ENCODE measurements at regions not wholly inside any gene's neighbourhood (a gene's known extent, or its start where the extent isn't known, plus 50 kb on each side); places are given as distances from the start of the nearest gene placed in this dataset.

- no peak overlapping the region for H3K4me3 ChIP-seq (ENCODE audit: low read length in 2 of 2)
- no peaks in the 10 kb centered on the region for H3K4me1 ChIP-seq (ENCODE audit: control insufficient read depth in 2 of 2, insufficient read depth in 2 of 2, low read length in 2 of 2)
- H3K27ac ChIP-seq (ENCODE audit: low read depth in 1 of 2, low read length in 1 of 2): no peak overlapping the region
- WGBS: 94% methylated on average over 2 of the region's 2 CpGs
- H3K36me3 ChIP-seq (ENCODE audit: control insufficient read depth in 2 of 2, insufficient read depth in 2 of 2, low read length in 1 of 2): no peaks in the 10 kb centered on the region
- no peak for DNase-seq (ENCODE audit: low read depth in 6 of 9, low spot score in 9 of 9)
- no peaks in the 10 kb centered on the region for H3K27me3 ChIP-seq (ENCODE audit: control insufficient read depth in 2 of 2, insufficient read depth in 1 of 2, low read length in 1 of 2)
- H3K9me3 ChIP-seq (ENCODE audit: control insufficient read depth in 2 of 2, insufficient read depth in 1 of 2, low read length in 1 of 2): no peaks in the 10 kb centered on the region
Observed at GRCh38 chr2:160934991-160935390, 225.2 kb upstream of the TANK start.

DNA sequence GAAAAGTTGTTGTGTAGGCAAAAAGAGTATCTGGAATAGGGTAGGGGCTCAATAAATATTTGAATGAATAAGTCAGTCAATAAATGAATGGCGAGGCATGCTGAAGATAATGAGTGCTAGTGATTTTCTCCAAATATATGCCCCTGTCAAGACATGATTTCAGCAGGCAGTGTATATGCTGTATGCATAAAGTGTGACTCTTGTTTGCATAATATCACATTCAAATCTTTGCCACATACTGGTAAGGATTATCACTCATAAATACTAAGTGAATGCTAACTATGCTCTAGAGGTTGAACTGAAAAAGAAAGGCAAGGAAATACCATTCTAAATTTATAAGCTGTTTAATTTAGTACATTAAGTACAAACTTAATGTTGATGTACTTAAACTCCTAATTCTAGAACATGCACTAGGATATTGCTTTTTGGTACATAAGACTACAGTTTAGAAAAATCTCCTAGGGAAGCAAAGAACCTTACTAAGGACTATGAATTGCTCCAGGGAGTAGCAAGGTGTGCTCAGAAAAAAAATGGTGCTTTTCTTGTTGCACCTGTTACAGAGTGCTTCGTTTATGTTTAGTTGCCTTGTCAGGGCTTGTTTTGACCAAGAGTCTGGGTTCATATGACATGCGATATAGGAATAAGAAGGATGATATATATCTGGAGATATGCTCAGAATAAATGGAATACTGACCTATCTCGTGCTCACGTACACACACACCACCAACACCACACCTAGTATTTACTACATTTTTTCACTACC, 224.0 kb upstream of the TANK start:
- Histone ChIP-seq H3K27me3 (ENCODE audit: control insufficient read depth in 2 of 2, insufficient read depth in 1 of 2, low read length in 1 of 2) (no peaks in the 10 kb centered on the region), H3K36me3 (ENCODE audit: control insufficient read depth in 2 of 2, insufficient read depth in 2 of 2, low read length in 1 of 2) (no peaks in the 10 kb centered on the region), H3K4me3 (ENCODE audit: low read length in 2 of 2) (no peak overlapping the region), H3K27ac (ENCODE audit: low read depth in 1 of 2, low read length in 1 of 2) (no peak overlapping the region), H3K4me1 (ENCODE audit: control insufficient read depth in 2 of 2, insufficient read depth in 2 of 2, low read length in 2 of 2) (no peaks in the 10 kb centered on the region), H3K9me3 (ENCODE audit: control insufficient read depth in 2 of 2, insufficient read depth in 1 of 2, low read length in 1 of 2) (no peaks in the 10 kb centered on the region)
- no peak for DNase-seq (ENCODE audit: low read depth in 6 of 9, low spot score in 9 of 9)
- WGBS: 96% methylated on average over 5 of the region's 5 CpGs

DNA sequence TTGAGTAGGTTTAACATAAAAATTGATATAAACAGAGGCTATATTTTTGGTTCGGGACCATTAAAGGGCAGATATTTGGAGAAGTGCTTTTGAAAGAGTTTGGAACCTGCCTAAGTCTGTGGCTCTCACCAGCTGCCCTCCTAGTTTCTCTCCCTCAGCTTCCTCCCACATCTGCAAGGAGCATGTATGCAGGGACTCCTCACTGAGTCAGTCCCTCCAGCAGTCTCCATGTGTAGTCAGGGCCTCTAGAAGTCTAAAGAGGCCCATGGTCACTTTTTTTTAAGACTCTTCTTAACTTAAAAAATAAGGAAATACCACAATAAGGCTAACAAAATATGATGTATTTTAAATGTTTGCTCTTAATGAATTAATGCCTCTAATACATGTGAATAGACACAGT, 220.0 kb upstream of the TANK start:
- no peak overlapping the region for H3K4me3 ChIP-seq (ENCODE audit: low read length in 2 of 2)
- H3K36me3 ChIP-seq (ENCODE audit: control insufficient read depth in 2 of 2, insufficient read depth in 2 of 2, low read length in 1 of 2): no peaks in the 10 kb centered on the region
- H3K27ac ChIP-seq (ENCODE audit: low read depth in 1 of 2, low read length in 1 of 2): no peak overlapping the region
- H3K9me3 ChIP-seq (ENCODE audit: control insufficient read depth in 2 of 2, insufficient read depth in 1 of 2, low read length in 1 of 2): no peaks in the 10 kb centered on the region
- H3K4me1 ChIP-seq (ENCODE audit: control insufficient read depth in 2 of 2, insufficient read depth in 2 of 2, low read length in 2 of 2): no peaks in the 10 kb centered on the region
- no peak for DNase-seq (ENCODE audit: low read depth in 6 of 9, low spot score in 9 of 9)
- no peaks in the 10 kb centered on the region for H3K27me3 ChIP-seq (ENCODE audit: control insufficient read depth in 2 of 2, insufficient read depth in 1 of 2, low read length in 1 of 2)
- WGBS: 98% methylated on average over 1 of the region's 1 CpG

- Histone ChIP-seq H3K36me3 (ENCODE audit: control insufficient read depth in 2 of 2, insufficient read depth in 2 of 2, low read length in 1 of 2) (no peaks in the 10 kb centered on the region), H3K9me3 (ENCODE audit: control insufficient read depth in 2 of 2, insufficient read depth in 1 of 2, low read length in 1 of 2) (no peaks in the 10 kb centered on the region), H3K27me3 (ENCODE audit: control insufficient read depth in 2 of 2, insufficient read depth in 1 of 2, low read length in 1 of 2) (no peaks in the 10 kb centered on the region), H3K27ac (ENCODE audit: low read depth in 1 of 2, low read length in 1 of 2) (no peak overlapping the region), H3K4me1 (ENCODE audit: control insufficient read depth in 2 of 2, insufficient read depth in 2 of 2, low read length in 2 of 2) (no peaks in the 10 kb centered on the region), H3K4me3 (ENCODE audit: low read length in 2 of 2) (no peak overlapping the region)
- DNase-seq (ENCODE audit: low read depth in 6 of 9, low spot score in 9 of 9): peak in 1 of 9 donors; percentile 24
- WGBS: 89% methylated on average over 2 of the region's 2 CpGs
Observed at GRCh38 chr2:160940699-160941098, 219.5 kb upstream of the TANK start.

DNA sequence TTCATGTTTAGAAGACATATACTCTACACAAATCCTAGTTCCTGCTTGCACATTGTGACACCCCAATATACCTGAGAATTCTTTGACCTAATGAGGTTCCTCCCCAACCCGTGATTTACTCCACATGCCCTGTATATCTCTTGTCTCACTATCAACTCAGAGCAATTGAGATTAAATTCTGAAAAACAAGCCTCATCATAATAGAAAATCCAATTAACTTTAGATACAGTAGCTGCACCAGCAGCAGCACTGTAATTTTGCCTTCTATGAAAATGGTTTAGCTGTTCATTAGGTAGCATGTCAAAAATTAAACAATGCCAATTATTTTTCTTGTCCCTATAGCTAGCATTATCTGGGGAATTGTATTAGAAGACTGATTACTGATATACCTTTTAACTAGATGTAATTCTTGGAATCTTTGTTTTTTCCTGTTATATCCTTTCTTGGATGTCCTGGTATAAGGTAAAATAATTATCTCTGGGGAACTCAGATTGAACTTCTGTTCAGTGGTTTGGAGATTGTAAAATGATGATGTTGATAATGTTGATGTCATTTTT, 218.9 kb upstream of the TANK start:
- H3K4me1 ChIP-seq (ENCODE audit: control insufficient read depth in 2 of 2, insufficient read depth in 2 of 2, low read length in 2 of 2): no peaks in the 10 kb centered on the region
- no peak for DNase-seq (ENCODE audit: low read depth in 6 of 9, low spot score in 9 of 9)
- WGBS: 97% methylated on average over 1 of the region's 1 CpG

GRCh38 chr2:160942476-160943142, 217.6 kb upstream of the TANK start:
- no peak overlapping the region for H3K27ac ChIP-seq (ENCODE audit: low read depth in 1 of 2, low read length in 1 of 2)
- H3K4me1 ChIP-seq (ENCODE audit: control insufficient read depth in 2 of 2, insufficient read depth in 2 of 2, low read length in 2 of 2): no peaks in the 10 kb centered on the region
- H3K27me3 ChIP-seq (ENCODE audit: control insufficient read depth in 2 of 2, insufficient read depth in 1 of 2, low read length in 1 of 2): no peaks in the 10 kb centered on the region
- H3K9me3 ChIP-seq (ENCODE audit: control insufficient read depth in 2 of 2, insufficient read depth in 1 of 2, low read length in 1 of 2): no peaks in the 10 kb centered on the region
- 92% methylated on average over 10 of the region's 10 CpGs for WGBS
- no peaks in the 10 kb centered on the region for H3K36me3 ChIP-seq (ENCODE audit: control insufficient read depth in 2 of 2, insufficient read depth in 2 of 2, low read length in 1 of 2)
- no peak overlapping the region for H3K4me3 ChIP-seq (ENCODE audit: low read length in 2 of 2)
- no peak for DNase-seq (ENCODE audit: low read depth in 6 of 9, low spot score in 9 of 9)

More for the DNA sequence above, 218.9 kb upstream of the TANK start:
- no peaks in the 10 kb centered on the region for H3K9me3 ChIP-seq (ENCODE audit: control insufficient read depth in 2 of 2, insufficient read depth in 1 of 2, low read length in 1 of 2)
- no peak overlapping the region for H3K4me3 ChIP-seq (ENCODE audit: low read length in 2 of 2)
- H3K27me3 ChIP-seq (ENCODE audit: control insufficient read depth in 2 of 2, insufficient read depth in 1 of 2, low read length in 1 of 2): no peaks in the 10 kb centered on the region
- no peak overlapping the region for H3K27ac ChIP-seq (ENCODE audit: low read depth in 1 of 2, low read length in 1 of 2)
- H3K36me3 ChIP-seq (ENCODE audit: control insufficient read depth in 2 of 2, insufficient read depth in 2 of 2, low read length in 1 of 2): no peaks in the 10 kb centered on the region

DNA sequence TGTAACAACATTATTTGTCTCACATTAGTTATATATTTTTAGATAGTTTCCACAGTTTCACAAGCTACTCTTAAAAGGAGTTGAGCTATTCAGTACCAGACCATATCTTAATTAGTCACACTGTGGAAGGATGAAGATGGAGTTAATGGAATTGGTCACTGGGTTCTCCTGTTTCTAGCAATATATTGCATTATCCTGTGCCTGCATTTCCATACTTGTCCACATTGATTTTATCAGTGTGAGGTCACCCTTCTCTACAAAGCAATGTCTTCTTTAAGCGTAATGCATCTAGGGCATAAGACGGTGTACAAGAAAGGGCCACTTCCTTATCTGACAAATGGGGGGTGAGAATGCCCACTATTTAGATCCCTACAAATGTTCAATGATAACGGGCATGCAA, 216.8 kb upstream of the TANK start:
- Histone ChIP-seq H3K9me3 (ENCODE audit: control insufficient read depth in 2 of 2, insufficient read depth in 1 of 2, low read length in 1 of 2) (no peaks in the 10 kb centered on the region), H3K27me3 (ENCODE audit: control insufficient read depth in 2 of 2, insufficient read depth in 1 of 2, low read length in 1 of 2) (no peaks in the 10 kb centered on the region), H3K4me3 (ENCODE audit: low read length in 2 of 2) (no peak overlapping the region), H3K27ac (ENCODE audit: low read depth in 1 of 2, low read length in 1 of 2) (no peak overlapping the region), H3K36me3 (ENCODE audit: control insufficient read depth in 2 of 2, insufficient read depth in 2 of 2, low read length in 1 of 2) (no peaks in the 10 kb centered on the region), H3K4me1 (ENCODE audit: control insufficient read depth in 2 of 2, insufficient read depth in 2 of 2, low read length in 2 of 2) (no peaks in the 10 kb centered on the region)
- WGBS: 99% methylated on average over 3 of the region's 3 CpGs
- DNase-seq (ENCODE audit: low read depth in 6 of 9, low spot score in 9 of 9): no peak

DNA sequence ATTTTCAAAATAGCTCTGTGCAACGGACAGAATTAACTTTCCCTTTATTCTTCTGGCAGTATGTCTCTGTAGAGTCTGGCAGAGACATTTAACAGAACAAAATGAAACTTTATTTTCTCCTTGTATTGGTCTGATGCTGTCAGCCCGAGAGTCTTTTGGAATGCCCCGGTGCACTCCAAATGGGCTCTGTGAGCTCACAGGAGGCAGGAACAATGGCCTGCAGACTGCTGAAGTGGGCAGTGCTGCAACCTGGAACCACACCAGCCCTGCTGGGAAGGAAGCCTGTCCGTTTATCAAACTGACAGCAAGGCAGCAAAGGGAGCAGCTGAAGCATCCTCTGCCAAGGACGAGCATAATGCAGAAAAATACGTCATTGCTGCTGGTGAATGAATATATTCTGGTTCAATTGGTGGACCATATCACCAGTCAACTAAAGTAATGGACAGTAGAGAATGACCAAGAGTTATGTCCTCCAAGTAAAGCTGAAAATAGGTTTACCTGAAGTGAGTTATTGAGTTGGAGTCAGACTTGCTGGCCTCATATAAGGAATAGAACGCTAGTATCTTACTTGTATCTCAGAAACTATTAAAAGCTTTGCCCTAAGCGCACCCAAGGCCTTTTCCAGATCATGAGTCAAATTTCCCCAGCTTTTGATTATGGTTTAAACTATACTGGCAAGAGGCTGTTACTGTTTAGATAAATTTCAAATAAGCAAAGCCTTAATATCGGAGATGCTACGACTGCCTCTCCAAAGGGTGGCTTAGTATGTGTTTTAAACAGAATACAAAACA, 207.6 kb upstream of the TANK start:
- 94% methylated on average over 10 of the region's 10 CpGs for WGBS
- Histone ChIP-seq H3K9me3 (ENCODE audit: control insufficient read depth in 2 of 2, insufficient read depth in 1 of 2, low read length in 1 of 2) (no peaks in the 10 kb centered on the region), H3K4me3 (ENCODE audit: low read length in 2 of 2) (no peak overlapping the region), H3K27me3 (ENCODE audit: control insufficient read depth in 2 of 2, insufficient read depth in 1 of 2, low read length in 1 of 2) (no peaks in the 10 kb centered on the region), H3K27ac (ENCODE audit: low read depth in 1 of 2, low read length in 1 of 2) (no peak overlapping the region), H3K4me1 (ENCODE audit: control insufficient read depth in 2 of 2, insufficient read depth in 2 of 2, low read length in 2 of 2) (no peaks in the 10 kb centered on the region), H3K36me3 (ENCODE audit: control insufficient read depth in 2 of 2, insufficient read depth in 2 of 2, low read length in 1 of 2) (no peaks in the 10 kb centered on the region)
- DNase-seq (ENCODE audit: low read depth in 6 of 9, low spot score in 9 of 9): no peak

GRCh38 chr2:160955578-160955977, 204.7 kb upstream of the TANK start:
- H3K9me3 ChIP-seq (ENCODE audit: control insufficient read depth in 2 of 2, insufficient read depth in 1 of 2, low read length in 1 of 2): no peaks in the 10 kb centered on the region
- H3K4me1 ChIP-seq (ENCODE audit: control insufficient read depth in 2 of 2, insufficient read depth in 2 of 2, low read length in 2 of 2): no peaks in the 10 kb centered on the region
- H3K27ac ChIP-seq (ENCODE audit: low read depth in 1 of 2, low read length in 1 of 2): no peak overlapping the region
- 94% methylated on average over 1 of the region's 1 CpG for WGBS
- no peak for DNase-seq (ENCODE audit: low read depth in 6 of 9, low spot score in 9 of 9)
- no peaks in the 10 kb centered on the region for H3K27me3 ChIP-seq (ENCODE audit: control insufficient read depth in 2 of 2, insufficient read depth in 1 of 2, low read length in 1 of 2)
- H3K36me3 ChIP-seq (ENCODE audit: control insufficient read depth in 2 of 2, insufficient read depth in 2 of 2, low read length in 1 of 2): no peaks in the 10 kb centered on the region
- no peak overlapping the region for H3K4me3 ChIP-seq (ENCODE audit: low read length in 2 of 2)

All from thymus (tissue), 11 donors.